OCI-LY3 (cell line): ENCODE measurements at regions not wholly inside any gene's neighbourhood (a gene's known extent, or its start where the extent isn't known, plus 50 kb on each side); places are given as distances from the start of the nearest gene placed in this dataset.

Source experiments
- H2AFZ ChIP-seq: fragments of 200-600, 300-600 bp; shearing (Covaris generic); 2 replicates; pipeline ENCODE4 v1.6.0; 2014; ENCODE audit warnings: antibody characterized with exemption, low read depth, low read length
- H3K27ac ChIP-seq: fragments of 200-600, 300-600 bp; sonication (generic); 2 replicates; pipeline ENCODE4 v1.5.1; 2014; ENCODE audit warnings: mild to moderate bottlenecking, low read length, moderate library complexity, mixed read lengths
- H3K27me3 ChIP-seq: fragments of 200-600, 300-600 bp; sonication (generic); 2 replicates; pipeline ENCODE4 v1.6.1; 2014; ENCODE audit warnings: low read depth, low read length, mixed read lengths
- H3K36me3 ChIP-seq: fragments of 200-600, 300-600 bp; sonication (generic); replicated peaks from 2 replicates; pipeline ENCODE3; 2014; ENCODE audit warnings: low read depth, low read length, mixed read lengths
- H3K4me1 ChIP-seq: fragments of 300-600, 200-600 bp; sonication (generic); 2 replicates; pipeline ENCODE4 v1.6.1; 2014; ENCODE audit warnings: low read length, mixed read lengths
- H3K4me2 ChIP-seq: fragments of 200-600, 300-600 bp; sonication (generic); 2 replicates; pipeline ENCODE4 v1.6.1; 2014; ENCODE audit warnings: low read length, mixed read lengths
- H3K4me3 ChIP-seq: fragments of 300-600, 200-600 bp; sonication (generic); 2 replicates; pipeline ENCODE4 v1.5.1; 2014; ENCODE audit warnings: antibody characterized with exemption, mild to moderate bottlenecking, low read length, moderate library complexity
- H3K79me2 ChIP-seq: fragments of 300-600, 200-600 bp; shearing (Covaris generic); 2 replicates; pipeline ENCODE4 v1.6.1; 2014; ENCODE audit warnings: mild to moderate bottlenecking, low read length, mixed read lengths
- H3K9ac ChIP-seq: fragments of 300-600, 200-600 bp; shearing (Covaris generic); 2 replicates; pipeline ENCODE4 v1.6.0; 2014; ENCODE audit warnings: mild to moderate bottlenecking, low read length, moderate library complexity
- H3K9me3 ChIP-seq: fragments of 200-600, 300-600 bp; shearing (Covaris generic); 2 replicates; pipeline ENCODE4 v1.6.1; 2014; ENCODE audit warnings: low read length, mixed read lengths; ENCODE audit not compliant: insufficient read depth
- H4K20me1 ChIP-seq: fragments of 200-600, 300-600 bp; sonication (generic); 2 replicates; pipeline ENCODE4 v1.6.1; 2016; ENCODE audit warnings: low read length, mixed read lengths; ENCODE audit not compliant: insufficient read depth
- CTCF ChIP-seq: fragments of 200-600, 300-600 bp; sonication (generic); IDR thresholded peaks from 2 replicates; pipeline ENCODE4 v1.5.1; 2014; ENCODE audit warnings: antibody characterized with exemption, low read length, low read depth
- EZH2phosphoT487 ChIP-seq: fragments of 200-600 bp; shearing (Covaris generic); IDR thresholded peaks from 2 replicates; pipeline ENCODE4 v1.6.1; 2018; ENCODE audit warnings: antibody characterized with exemption, mixed run types, low read depth

GRCh38 chr14:40762685-40763084 lies 844.0 kb upstream of the LRFN5 start:
- no peaks in the 10 kb centered on the region for H3K4me1 ChIP-seq
- H3K4me3 ChIP-seq, result no peak overlapping the region
- no peak overlapping the region for H3K9ac ChIP-seq
- no peaks in the 10 kb centered on the region for H4K20me1 ChIP-seq
- H3K79me2 ChIP-seq, result no peaks in the 10 kb centered on the region
- H3K4me2 ChIP-seq, result no peak overlapping the region
- no peaks in the 10 kb centered on the region for H3K27me3 ChIP-seq
- no peaks in the 10 kb centered on the region for H3K36me3 ChIP-seq
- H3K9me3 ChIP-seq, result no peaks in the 10 kb centered on the region
- H2AFZ ChIP-seq, result no peak overlapping the region
- TF ChIP-seq CTCF (no peak), EZH2phosphoT487 (no peak)
- no peak overlapping the region for H3K27ac ChIP-seq

DNA sequence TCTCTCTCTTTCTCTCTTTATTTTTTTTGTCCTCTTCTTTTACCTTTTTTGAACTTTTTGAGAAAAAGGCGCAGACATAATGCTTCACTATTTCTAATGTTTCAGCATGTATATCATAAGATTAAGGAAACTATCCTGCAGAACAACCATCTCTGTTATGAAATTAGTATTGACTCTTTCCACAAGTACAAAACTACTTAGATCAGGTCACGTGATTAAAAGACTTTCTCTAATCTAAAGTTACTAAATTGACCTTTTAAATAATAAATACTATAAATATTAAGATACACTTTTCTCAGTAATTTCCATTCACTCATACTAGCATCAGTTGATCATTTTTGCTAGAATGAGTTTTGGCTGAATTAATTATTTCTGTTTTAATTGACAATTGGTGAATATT lies 844.5 kb upstream of the LRFN5 start:
- Histone ChIP-seq H3K4me2 (no peak overlapping the region), H3K4me1 (no peaks in the 10 kb centered on the region), H4K20me1 (no peaks in the 10 kb centered on the region), H2AFZ (no peak overlapping the region), H3K9ac (no peak overlapping the region), H3K79me2 (no peaks in the 10 kb centered on the region), H3K4me3 (no peak overlapping the region), H3K27me3 (no peaks in the 10 kb centered on the region), H3K9me3 (no peaks in the 10 kb centered on the region), H3K27ac (no peak overlapping the region), H3K36me3 (no peaks in the 10 kb centered on the region)
- TF ChIP-seq CTCF, result no peak
- no peak for TF ChIP-seq EZH2phosphoT487

DNA sequence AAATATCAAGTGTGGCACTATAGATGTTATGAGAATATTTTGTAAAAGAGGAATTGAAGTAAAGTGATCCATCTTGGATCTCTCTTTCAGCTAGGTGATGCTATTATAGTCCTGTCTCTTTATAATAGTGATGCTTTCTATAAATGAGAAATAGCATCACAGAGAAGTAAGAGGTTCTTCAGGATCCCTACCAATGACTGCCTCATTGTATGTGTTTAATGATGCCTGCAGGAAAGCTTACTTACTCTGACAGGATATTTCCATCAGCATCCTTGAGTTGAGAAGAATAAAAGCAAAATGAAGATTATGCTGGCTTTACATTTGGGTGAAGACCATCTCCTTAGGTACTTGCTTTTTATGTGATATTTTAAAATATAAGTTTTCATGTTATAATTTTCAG lies 846.0 kb upstream of the LRFN5 start:
- no peak overlapping the region for H3K27ac ChIP-seq
- no peak for TF ChIP-seq CTCF
- no peak for TF ChIP-seq EZH2phosphoT487
- no peaks in the 10 kb centered on the region for H4K20me1 ChIP-seq
- no peaks in the 10 kb centered on the region for H3K79me2 ChIP-seq
- no peaks in the 10 kb centered on the region for H3K36me3 ChIP-seq
- H3K4me2 ChIP-seq, result no peak overlapping the region
- H3K9me3 ChIP-seq, result no peaks in the 10 kb centered on the region
- no peak overlapping the region for H3K4me3 ChIP-seq
- no peak overlapping the region for H2AFZ ChIP-seq
- H3K9ac ChIP-seq, result no peak overlapping the region
- H3K4me1 ChIP-seq, result no peaks in the 10 kb centered on the region
- H3K27me3 ChIP-seq, result no peaks in the 10 kb centered on the region

DNA sequence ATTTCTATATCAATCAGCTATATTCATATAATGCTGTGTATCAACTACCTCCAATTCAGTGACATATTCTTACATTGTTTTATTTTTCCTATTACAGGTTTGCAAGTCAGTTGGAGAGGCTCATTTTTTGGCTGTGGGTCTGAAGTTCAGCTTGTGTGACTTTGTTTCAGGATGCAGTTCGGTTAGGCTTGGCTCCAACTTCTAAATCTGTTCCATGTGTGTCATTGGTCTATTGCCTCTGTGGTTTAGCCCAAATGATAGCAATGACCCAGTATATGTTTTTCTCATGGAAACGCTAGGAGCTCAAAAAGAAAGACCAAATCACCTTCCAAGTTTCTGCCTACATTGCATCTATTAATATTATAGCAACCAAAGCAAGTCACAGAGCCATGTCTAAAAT lies 848.6 kb upstream of the LRFN5 start:
- H3K36me3 ChIP-seq, result no peaks in the 10 kb centered on the region
- TF ChIP-seq EZH2phosphoT487 (no peak), CTCF (no peak)
- H3K9ac ChIP-seq, result no peak overlapping the region
- H4K20me1 ChIP-seq, result no peaks in the 10 kb centered on the region
- no peak overlapping the region for H3K4me3 ChIP-seq
- no peak overlapping the region for H2AFZ ChIP-seq
- no peaks in the 10 kb centered on the region for H3K4me1 ChIP-seq
- H3K79me2 ChIP-seq, result no peaks in the 10 kb centered on the region
- no peak overlapping the region for H3K4me2 ChIP-seq
- H3K27me3 ChIP-seq, result no peaks in the 10 kb centered on the region
- H3K27ac ChIP-seq, result no peak overlapping the region
- H3K9me3 ChIP-seq, result no peaks in the 10 kb centered on the region
